ENCODE measurements at regions not wholly inside any gene's neighbourhood (a gene's known extent, or its start where the extent isn't known, plus 50 kb on each side); places are given as distances from the start of the nearest gene placed in this dataset.

DNA sequence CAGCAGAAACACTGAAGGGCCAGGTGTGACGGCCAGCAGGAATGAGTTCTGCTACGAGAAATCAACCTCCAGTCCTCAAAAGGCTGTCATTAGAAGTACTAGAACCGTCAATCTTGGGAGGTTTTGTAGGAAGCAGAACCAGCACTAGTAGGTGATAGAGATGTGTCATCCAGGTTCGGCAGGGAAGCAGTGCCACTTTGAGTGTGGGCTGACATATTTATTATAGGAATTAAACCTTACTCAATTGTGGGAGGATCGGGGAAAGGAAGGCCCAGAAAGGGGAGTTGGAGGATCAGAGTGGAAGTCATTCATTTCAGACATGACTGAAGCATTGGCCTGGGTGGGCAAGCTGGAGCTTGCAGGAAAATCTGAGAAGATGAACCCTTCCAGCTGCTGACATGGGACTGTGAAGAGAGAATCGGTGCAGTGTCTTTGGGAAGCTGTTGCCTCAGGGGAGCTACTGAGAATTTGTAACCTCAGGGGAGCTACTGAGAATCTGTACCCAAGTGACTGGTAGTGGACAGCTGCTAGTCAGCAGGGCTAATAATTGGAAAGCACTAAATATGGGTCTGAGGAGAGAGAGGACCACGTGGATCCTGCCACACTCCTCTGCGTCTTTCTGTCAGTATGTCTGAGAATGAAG lies 177.4 kb downstream of the SPRY1 start:
- DNase-seq (ENCODE audit: low read depth), result no peak

DNA sequence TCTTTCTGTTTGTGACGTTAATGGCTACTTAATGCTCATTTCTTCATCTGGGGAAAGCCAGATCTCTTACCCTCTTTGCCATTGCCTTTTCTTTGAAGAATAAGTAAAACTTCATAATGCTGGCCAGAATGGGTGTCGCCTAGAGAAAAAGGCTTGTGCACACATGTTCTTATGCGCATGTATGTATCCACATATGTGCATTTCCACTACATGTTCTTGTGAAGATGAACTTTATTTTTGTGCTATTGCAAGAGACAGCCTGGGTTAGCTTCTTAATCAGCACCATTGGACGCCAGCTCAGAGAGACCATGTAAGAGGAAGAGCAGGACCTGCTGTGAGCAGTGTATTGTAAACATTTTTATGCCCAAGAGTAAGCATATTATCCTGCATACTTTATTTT lies 178.7 kb downstream of the SPRY1 start:
- DNase-seq (ENCODE audit: low read depth), result no peak

DNA sequence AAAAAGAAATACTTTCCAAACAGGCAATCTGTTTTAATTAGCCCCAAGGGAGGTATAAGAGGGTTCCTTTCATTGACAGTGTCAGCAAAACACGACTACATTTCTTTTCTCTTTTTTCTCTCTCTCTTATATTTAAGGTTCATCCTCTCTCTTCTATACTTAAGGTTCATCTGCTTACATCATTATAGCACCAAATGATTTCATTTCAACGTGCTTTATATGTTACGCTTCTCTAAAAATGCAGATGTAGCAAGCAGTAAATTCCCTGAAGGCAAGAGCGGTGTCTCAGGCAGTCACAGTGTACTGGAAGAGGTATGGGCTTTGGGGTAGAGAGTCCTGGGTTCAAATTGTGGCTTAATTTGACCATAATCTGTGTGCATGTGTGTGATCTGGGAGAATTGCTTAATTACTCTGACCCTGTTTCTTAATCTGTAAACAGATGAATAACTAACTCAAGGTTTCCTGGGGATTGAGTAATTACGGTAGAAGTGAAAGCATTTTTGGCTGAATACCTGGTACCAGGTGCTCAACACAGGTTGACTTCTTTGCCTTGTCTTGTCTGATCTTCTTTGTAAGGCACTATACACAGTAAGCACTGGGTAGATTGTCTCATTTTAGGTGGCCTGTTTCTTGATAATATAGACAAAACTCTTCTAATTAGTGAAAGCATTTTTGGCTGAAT lies 180.8 kb downstream of the SPRY1 start:
- no peak for DNase-seq (ENCODE audit: low read depth)

- no peak for DNase-seq (ENCODE audit: low read depth)
These were observed 181.9 kb downstream of the SPRY1 start for GRCh38 chr4:123578276-123579029.

- DNase-seq (ENCODE audit: low read depth), result no peak
These were observed 183.4 kb downstream of the SPRY1 start for GRCh38 chr4:123579961-123580360.

DNA sequence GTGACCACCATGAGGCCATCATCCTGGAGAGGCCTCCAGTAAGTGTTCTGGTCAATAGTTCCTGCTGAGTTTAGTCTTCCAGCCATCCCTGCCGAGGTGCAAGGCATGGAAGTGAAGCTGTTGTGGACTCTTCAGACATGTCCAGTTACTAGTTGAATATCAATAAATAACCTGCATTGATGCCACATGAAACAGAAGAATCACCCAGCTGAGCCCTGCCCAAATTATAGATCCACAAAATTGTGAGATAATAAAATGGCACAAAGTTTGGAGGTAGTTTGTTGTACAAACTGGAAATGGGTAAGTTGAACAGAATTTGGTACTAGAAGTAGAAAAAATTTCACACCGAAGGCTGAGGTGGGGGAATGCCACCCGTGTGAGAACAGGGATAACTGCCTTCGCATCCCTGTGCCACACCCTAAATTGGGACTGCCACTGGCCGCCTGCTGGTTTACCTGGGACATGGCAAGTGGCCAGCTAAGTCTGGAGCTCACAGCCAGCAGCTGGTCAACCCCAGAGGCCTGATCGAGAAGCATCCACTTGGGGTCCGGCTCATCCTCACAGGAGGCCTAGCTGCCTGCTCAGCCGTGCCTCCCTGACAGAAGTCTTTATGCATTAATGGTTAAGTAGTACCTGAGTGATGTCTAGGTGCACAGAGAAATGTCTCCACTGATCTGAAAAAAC lies 184.5 kb downstream of the SPRY1 start:
- no peak for DNase-seq (ENCODE audit: low read depth)

DNA sequence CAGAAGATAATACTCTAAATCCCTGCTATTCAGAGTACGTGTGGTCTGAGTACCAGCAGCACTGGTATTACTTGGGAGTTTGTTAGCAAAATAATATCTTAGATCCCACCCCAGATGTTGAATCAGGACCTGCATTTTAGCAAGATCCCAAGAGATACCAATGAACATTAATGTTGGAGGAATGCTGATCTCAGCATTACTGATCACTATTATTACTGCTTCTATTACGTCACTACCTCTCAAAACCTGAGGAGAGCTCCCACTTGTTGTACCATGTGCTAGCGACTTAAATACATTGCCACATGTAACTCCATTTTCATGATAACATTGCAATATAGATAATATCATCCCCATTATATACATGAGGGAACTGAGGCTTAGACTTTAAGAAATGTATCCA lies 185.2 kb downstream of the SPRY1 start:
- DNase-seq (ENCODE audit: low read depth), result no peak

DNA sequence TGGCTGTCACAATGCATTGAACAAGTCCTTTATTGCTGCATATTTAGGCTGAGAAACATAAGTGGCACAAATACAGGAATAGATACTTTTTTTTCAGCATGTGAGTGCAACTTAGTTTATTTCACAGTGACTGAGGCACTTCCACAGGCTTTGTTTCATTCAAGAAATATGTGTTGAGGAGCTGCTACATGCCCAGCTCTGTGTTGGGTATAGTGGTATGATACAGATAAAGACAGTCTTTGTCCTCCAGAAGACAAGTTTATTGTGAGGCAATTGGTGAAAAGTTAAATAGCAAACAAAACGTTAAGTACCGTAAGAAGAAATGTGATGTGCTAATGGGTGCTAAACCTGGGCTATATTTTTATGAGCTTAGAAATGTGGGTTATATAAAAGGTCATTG lies 186.4 kb downstream of the SPRY1 start:
- no peak for DNase-seq (ENCODE audit: low read depth)

- no peak for DNase-seq (ENCODE audit: low read depth)
These were observed 188.5 kb downstream of the SPRY1 start for GRCh38 chr4:123585111-123585510.

DNA sequence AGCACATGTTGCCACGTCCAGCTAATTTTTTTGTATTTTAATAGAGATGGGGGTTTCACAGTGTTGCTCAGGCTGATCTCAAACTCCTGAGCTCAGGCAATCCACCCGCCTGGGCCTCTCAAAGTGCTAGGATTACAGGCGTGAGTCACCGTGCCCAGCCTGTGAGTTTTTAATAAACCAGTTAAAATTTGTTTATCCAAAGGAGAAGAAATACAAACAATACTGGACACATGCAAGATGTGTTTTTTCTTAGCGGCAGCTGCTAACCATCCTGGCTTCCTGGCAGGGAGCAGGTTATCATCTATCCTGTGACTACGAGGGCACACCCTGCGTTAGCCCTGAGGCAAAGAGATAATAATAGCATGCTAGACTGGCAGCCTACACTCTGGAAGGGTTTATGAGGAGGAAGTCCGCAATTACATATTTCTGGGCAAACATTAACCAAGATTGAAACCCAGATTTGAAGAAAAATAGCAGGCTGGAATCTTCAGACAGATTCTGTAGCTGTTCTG lies 191.4 kb downstream of the SPRY1 start:
- no peak for DNase-seq (ENCODE audit: low read depth)

DNA sequence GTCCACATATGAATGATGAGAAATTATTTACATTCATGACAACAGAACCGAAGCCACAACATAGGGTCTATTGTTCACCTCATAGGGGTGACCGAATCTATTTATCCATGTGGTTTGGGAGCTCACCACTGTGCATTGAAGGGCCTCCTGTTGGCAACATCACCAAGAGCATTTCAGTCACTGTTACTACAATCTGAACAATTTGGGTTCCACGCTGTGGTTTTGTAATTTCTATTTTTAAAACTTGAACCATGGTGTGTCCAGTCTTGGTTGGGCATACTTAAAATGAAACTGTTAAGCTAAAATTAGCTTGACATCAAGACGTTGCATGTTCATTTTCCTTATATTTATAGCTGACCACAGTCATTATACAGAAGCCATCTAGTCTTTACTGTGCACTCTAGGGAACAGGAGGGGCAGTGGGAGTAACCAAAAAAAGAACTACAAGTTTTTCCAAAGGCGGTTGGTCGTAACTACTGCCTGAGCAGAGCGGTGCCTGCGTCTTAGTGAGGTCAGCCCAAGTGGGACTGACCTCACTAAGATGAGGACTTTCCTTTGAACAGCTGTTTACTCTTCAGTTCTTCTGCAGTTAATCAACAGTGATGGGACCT lies 192.1 kb downstream of the SPRY1 start:
- no peak for DNase-seq (ENCODE audit: low read depth)

GRCh38 chr4:123589301-123589700 lies 192.7 kb downstream of the SPRY1 start:
- no peak for DNase-seq (ENCODE audit: low read depth)

- no peak for DNase-seq (ENCODE audit: low read depth)
These were observed 195.3 kb downstream of the SPRY1 start for GRCh38 chr4:123591875-123592274.

DNA sequence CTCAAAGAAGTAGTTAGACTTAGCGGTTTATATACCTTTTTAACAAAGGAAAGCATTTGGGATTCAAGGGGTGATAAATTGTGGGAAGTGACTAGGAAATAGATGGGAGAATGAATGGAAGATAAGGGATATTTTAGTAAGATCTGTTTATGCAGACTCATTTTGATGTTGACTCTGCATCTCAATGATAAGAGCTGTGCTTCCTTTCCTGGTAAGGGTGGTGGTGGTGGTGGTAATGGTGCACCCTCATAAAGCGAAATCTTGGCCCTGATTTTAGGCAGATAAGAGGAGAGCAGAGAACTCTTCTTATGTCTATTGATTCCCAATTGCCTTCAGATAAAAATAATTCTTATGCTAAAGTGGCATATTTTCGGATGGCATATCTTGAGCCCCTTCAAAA lies 197.1 kb downstream of the SPRY1 start:
- DNase-seq (ENCODE audit: low read depth), result no peak

DNA sequence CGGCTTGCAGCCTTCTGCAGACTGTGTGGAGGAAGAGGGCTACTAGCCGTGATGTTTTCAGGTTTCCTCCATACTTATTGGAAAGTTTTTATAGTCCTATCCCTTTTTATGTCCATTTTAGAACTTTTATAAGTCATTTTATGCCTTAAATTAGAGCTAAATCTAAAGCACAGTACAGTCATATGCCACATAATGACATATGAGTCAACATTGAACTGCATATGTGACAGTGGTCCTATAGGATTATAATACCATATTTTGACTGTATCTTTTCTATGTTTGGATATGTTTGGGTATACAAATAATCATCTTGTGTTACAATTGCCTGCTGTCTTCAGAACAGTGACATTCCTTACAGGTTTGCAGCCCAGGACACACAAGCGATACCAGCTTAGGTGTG lies 200.2 kb downstream of the SPRY1 start:
- DNase-seq (ENCODE audit: low read depth), result no peak

- DNase-seq (ENCODE audit: low read depth), result no peak
These were observed 201.0 kb downstream of the SPRY1 start for GRCh38 chr4:123597586-123597985.

GRCh38 chr4:123598331-123598730 lies 201.7 kb downstream of the SPRY1 start:
- DNase-seq (ENCODE audit: low read depth), result no peak

DNA sequence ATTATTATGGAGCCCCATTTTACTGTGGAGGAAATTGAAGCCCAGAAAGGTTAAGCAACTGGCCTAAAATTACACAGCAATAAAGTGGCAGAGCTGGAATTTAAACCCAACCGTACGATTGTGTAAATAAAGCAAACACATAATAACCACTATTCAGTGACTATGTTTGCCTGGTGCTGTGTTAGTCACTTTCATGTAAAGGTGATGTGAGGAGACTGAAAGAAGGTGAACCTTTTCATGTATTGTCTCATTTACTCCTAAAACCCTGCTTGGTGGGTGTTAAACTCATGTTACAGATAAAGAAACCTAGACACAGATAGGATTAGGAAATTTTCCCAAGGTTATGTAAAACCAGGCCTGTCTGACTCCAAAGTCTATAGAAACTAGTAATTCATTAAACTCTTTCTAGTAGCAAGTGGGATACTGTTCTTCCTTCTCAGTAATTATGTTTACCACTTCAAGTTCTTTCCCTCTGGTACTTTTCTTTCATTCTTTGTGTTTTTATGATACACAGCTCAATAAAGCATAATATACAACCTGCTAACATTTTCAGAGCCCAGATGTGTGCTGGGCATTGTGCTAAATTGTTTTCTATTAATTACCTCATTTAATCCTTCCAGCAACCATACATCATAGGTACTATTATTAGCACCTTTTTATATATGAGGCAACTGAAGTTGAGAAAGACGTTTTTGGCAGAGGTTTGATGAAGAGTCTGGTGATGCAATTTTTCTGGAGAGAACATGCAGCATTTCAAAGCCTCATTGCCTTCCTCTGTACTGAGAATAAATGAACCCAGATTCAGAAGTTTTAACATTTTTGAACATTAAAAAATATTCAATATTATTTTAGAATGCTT lies 202.7 kb downstream of the SPRY1 start:
- DNase-seq (ENCODE audit: low read depth), result no peak

DNA sequence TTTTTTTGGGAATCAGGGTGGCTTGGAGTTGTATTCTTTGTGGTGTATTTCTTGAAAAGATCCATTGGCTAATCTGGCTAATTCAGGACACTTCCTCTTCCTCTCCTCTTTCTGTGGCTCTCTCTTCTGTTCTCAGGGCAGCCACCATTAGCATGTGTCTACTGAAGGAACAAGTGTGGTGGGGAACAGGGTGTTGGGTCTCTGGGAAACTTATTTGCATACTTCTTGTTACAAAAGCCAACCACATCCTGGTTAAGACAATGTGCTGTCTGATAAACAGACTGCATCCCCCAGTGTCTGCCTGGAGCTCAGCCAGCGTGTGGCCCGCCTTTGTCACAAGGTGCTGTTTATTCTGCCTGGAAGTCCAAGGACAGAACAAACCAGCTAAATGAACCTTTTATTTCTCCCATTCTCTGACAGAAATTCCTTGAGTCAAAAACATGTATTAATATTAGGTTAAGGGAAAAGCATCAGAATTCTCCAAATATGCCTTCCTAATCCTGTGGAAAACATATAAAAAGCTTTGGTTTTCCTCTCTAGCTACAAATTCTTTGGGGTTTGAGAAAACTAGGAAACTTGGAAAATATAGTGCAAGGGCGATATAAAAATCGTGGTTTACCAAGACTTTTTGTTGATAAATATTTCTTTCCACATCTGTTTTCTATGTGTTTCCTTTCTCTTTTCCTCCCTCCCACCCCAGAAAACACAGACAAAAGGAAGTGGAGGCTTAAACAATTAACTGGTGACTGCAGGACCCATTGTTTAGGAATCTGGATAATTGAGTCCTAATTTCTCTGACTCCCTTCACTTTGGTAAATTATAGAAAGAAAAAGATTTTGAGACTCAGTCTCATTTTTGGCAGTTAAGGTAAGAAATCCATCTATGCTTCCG lies 203.6 kb downstream of the SPRY1 start:
- no peak for DNase-seq (ENCODE audit: low read depth)

Measured in stimulated activated CD8-positive, alpha-beta memory T cell treated with anti-CD3 and anti-CD28 coated beads, Interleukin-7, amount 100 ng/mL, for 24 hours (primary cell).